Fibroblast of lung (primary cell): ENCODE measurements at regions not wholly inside any gene's neighbourhood (a gene's known extent, or its start where the extent isn't known, plus 50 kb on each side); places are given as distances from the start of the nearest gene placed in this dataset.

Experiments used
- CTCF ChIP-seq, 2 donors: IDR thresholded peaks in 1 of 2; conservative IDR thresholded peaks in 1 of 2; 1 replicate in 1 of 2; 2 replicates in 1 of 2; pipeline ENCODE4 v1.5.1; 2011 to 2012; ENCODE audit warnings: low read length in 2 of 2, control low read depth in 1 of 2, inconsistent platforms in 1 of 2, low read depth in 1 of 2, mild to moderate bottlenecking in 1 of 2
- EZH2 ChIP-seq: IDR thresholded peaks from 2 replicates; pipeline ENCODE4 v1.5.1; 2012; ENCODE audit warnings: low read length, control low read depth, mild to moderate bottlenecking; ENCODE audit errors: missing control alignments

GRCh38 chr5:126248611-126249010 lies 174.6 kb upstream of the GRAMD2B start:
- TF ChIP-seq CTCF (conservative IDR thresholded peaks at IDR 0.05 in 1 of 2, IDR thresholded peaks at IDR 0.05 in 1 of 2; ENCODE audit: low read depth in 1 of 2, low read length in 2 of 2) (no peak), EZH2 (no peak)
